OCI-LY7 (cell line): ENCODE measurements at regions not wholly inside any gene's neighbourhood (a gene's known extent, or its start where the extent isn't known, plus 50 kb on each side); places are given as distances from the start of the nearest gene placed in this dataset.

Experiments
- BruUV-seq: library from RNA; stranded (reverse); fragments of 400-500 nt; replicated peaks from 2 replicates; lab custom pipeline; 2021; lab: Mats Ljungman, UMichigan
- CTCF ChIA-PET: fragments of 300-600 bp; sonication (Branson Sonifier 250); formaldehyde crosslinking; loops from one replicate; lab custom pipeline; 2022; ENCODE audit warnings: antibody characterized with exemption; ENCODE audit not compliant: unreplicated experiment; lab: Charles Lee
- POLR2A ChIA-PET: fragments of 300-600 bp; sonication (Branson Sonifier 250); formaldehyde crosslinking; loops from one replicate; lab custom pipeline; 2022; ENCODE audit warnings: antibody characterized with exemption; lab: Charles Lee
- DNase-seq: peaks from one replicate; pipeline ENCODE4 v3.0.0-alpha.2; 2015; ENCODE audit warnings: low spot score
- H2AFZ ChIP-seq: fragments of 200-600 bp; sonication (generic), shearing (Covaris generic); 2 replicates; pipeline ENCODE4 v1.6.1; 2014; ENCODE audit warnings: mild to moderate bottlenecking, antibody characterized with exemption, low read length, moderate library complexity
- H3K27ac ChIP-seq: fragments of 200-600 bp; sonication (generic); 2 replicates; pipeline ENCODE4 v1.5.1; 2014; ENCODE audit warnings: mixed run types, low read depth, mild to moderate bottlenecking, moderate library complexity, low read length, inconsistent platforms; ENCODE audit not compliant: poor library complexity, severe bottlenecking
- H3K36me3 ChIP-seq: fragments of 200-600 bp; sonication (generic); 2 replicates; pipeline ENCODE4 v1.6.1; 2014; ENCODE audit warnings: mild to moderate bottlenecking, antibody characterized with exemption, low read length, moderate library complexity, mixed read lengths; ENCODE audit not compliant: insufficient read depth
- H3K4me1 ChIP-seq: fragments of 200-600 bp; sonication (generic); 2 replicates; pipeline ENCODE4 v1.5.1; 2014; ENCODE audit warnings: mild to moderate bottlenecking, low read length; ENCODE audit not compliant: insufficient read depth, poor library complexity, severe bottlenecking
- H3K4me2 ChIP-seq: fragments of 200-600 bp; sonication (generic); 2 replicates; pipeline ENCODE4 v1.6.1; 2014; ENCODE audit warnings: mild to moderate bottlenecking, low read length
- H3K4me3 ChIP-seq: fragments of 200-600 bp; sonication (generic); 2 replicates; pipeline ENCODE4 v1.5.1; 2014; ENCODE audit warnings: mild to moderate bottlenecking, low read depth, low read length; ENCODE audit not compliant: poor library complexity, severe bottlenecking
- H3K79me2 ChIP-seq: fragments of 200-600 bp; sonication (generic); 2 replicates; pipeline ENCODE4 v1.6.1; 2016; ENCODE audit warnings: low read depth, mild to moderate bottlenecking, low read length, moderate library complexity, mixed read lengths; ENCODE audit not compliant: insufficient read depth
- H3K9me2 ChIP-seq: fragments of 200-600 bp; sonication (generic); 2 replicates; pipeline ENCODE4 v1.6.1; 2016; ENCODE audit warnings: mild to moderate bottlenecking, low read length, mixed read lengths; ENCODE audit not compliant: insufficient read depth
- H3K9me3 ChIP-seq: fragments of 200-600 bp; sonication (generic); 2 replicates; pipeline ENCODE4 v1.6.1; 2014; ENCODE audit warnings: mild to moderate bottlenecking, mixed run types, low read length, mixed read lengths
- H4K20me1 ChIP-seq: fragments of 200-600 bp; sonication (generic); 2 replicates; pipeline ENCODE4 v1.6.1; 2014; ENCODE audit warnings: mild to moderate bottlenecking, antibody characterized with exemption, low read length, moderate library complexity, mixed read lengths; ENCODE audit not compliant: insufficient read depth
- CTCF ChIP-seq: fragments of 200-600 bp; sonication (generic); conservative IDR thresholded peaks from 2 replicates; pipeline ENCODE4 v1.5.1; 2014; ENCODE audit warnings: mild to moderate bottlenecking, antibody characterized with exemption, low read length, moderate library complexity, mixed read lengths
- EZH2phosphoT487 ChIP-seq: fragments of 200-600 bp; sonication (generic); IDR thresholded peaks from 2 replicates; pipeline ENCODE4 v1.6.1; 2018; ENCODE audit warnings: low read depth, borderline replicate concordance, mild to moderate bottlenecking, mixed run types, antibody characterized with exemption, low read length, moderate library complexity, mixed read lengths
- intact Hi-C: fragments of 100-400 bp; cut with micrococcal nuclease; formaldehyde crosslinking; loops from one replicate; pipeline ENCODE4 v1.10.0; 2022; ENCODE audit not compliant: unreplicated experiment

DNA sequence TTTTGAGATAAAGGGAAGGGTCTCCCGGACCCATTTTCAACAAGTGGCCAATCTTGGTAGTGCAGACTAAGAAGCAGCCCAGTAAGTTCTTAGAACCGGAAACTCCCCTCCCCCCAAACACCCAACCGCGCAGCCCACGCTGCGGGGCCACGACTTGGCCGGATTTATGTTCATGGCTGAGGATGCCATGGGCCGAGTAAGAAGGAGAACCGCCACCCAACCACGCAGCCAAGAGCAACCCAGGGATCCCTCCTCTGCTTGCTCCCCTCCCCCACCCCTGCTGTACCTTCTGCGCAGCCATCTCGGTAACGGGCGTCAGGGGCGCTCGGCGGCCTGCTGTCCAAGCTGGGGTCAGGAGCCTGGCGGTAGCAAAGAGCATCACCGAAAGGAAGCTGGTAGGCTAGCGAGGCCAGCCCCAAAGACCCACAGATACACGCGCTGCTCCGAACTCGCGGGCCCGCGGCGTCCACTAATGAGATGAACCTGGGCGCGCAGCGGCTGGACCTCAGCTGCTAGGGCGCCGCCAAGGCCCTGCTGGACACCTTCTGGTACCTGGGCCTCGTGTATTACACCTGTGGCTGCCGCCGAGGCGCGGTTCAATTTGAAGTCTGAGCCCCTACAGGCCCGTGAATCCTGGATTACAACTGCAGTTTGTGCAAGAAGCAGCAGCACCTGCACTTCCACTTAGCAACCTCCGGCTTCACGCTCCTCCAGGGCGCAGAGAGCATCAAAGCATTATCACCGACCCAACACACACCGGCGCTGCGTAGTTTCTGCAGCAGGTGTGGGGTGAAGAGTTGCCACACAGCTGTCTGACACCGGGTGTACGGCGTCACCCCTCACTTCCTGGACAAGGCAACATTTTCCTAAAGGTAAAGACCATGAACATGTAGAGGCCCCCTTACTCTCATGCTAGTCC lies 63.4 kb downstream of the NUDT10 start:
- peak overlapping the region; percentile 55; the same call in 1 of the 2 replicates for H2AFZ ChIP-seq
- TSS peak; percentile 62 for BruUV-seq
- peaks cover 29% of the 10 kb centered on the region for H3K4me1 ChIP-seq
- peaks cover 17% of the 10 kb centered on the region; the same call in 1 of the 2 replicates for H3K9me3 ChIP-seq
- peaks cover 90% of the 10 kb centered on the region; the same call in 1 of the 2 replicates for H3K79me2 ChIP-seq
- intact Hi-C loops = loop anchor here (2.0 to 5.0 kb wide), 2 partner anchors 25 to 101 kb away; partner anchors contain the start of gene NUDT11
- TF ChIP-seq CTCF (peak; percentile 60), EZH2phosphoT487 (no peak)
- H3K4me3 ChIP-seq = peak overlapping the region; percentile 79
- peak overlapping the region; percentile 98 for H3K27ac ChIP-seq
- H4K20me1 ChIP-seq = no peaks in the 10 kb centered on the region
- ChIA-PET POLR2A (interaction anchor here (0.7 kb wide), 1 partner anchor 14 kb away, joined by 4 read pairs; no protein-coding TSS in a partner anchor), CTCF (interaction anchor here (0.6 to 1.0 kb wide), 2 partner anchors 39 to 62 kb away, joined by 3 read pairs; no protein-coding TSS in a partner anchor)
- peaks cover 36% of the 10 kb centered on the region for H3K36me3 ChIP-seq
- peak; percentile 89 for DNase-seq
- H3K9me2 ChIP-seq = no peaks in the 10 kb centered on the region
- H3K4me2 ChIP-seq = peak overlapping the region; percentile 88

DNA sequence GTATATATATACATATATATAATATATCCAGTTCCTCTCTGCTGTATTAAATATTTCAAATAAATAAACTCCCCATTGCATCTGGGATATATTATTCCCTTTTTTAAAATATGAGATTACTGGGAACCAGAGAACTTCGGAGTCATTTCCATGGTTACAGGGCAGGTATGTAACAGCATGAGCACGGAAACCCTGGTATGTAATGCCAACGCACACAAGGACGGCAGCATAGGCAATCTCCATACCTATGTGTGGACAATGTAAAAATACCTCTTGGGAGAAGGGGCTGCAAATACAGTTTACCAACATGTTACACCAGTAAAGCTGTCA lies 62.8 kb downstream of the NUDT10 start:
- CTCF ChIA-PET = no interaction called here
- BruUV-seq = no TSS peak
- Histone ChIP-seq H3K4me1 (peaks cover 24% of the 10 kb centered on the region), H3K79me2 (peaks cover 89% of the 10 kb centered on the region; the same call in 1 of the 2 replicates), H2AFZ (peak overlapping the region; percentile 55; the same call in 1 of the 2 replicates), H4K20me1 (no peaks in the 10 kb centered on the region), H3K36me3 (peaks cover 43% of the 10 kb centered on the region), H3K9me3 (peaks cover 21% of the 10 kb centered on the region; the same call in 1 of the 2 replicates), H3K4me2 (peak overlapping the region; percentile 88), H3K9me2 (no peaks in the 10 kb centered on the region), H3K27ac (peak overlapping the region; percentile 98), H3K4me3 (peak overlapping the region; percentile 79)
- POLR2A ChIA-PET = no interaction called here
- no peak for DNase-seq
- TF ChIP-seq CTCF (no peak), EZH2phosphoT487 (no peak)
- intact Hi-C loops = loop anchor here (2.0 to 5.0 kb wide), 2 partner anchors 25 to 102 kb away; partner anchors contain the start of gene NUDT11
